Osteoblast (primary cell): ENCODE measurements at regions not wholly inside any gene's neighbourhood (a gene's known extent, or its start where the extent isn't known, plus 50 kb on each side); places are given as distances from the start of the nearest gene placed in this dataset.

Experiments used
- DNase-seq: peaks from one replicate; pipeline ENCODE4 v3.0.0; 2011; ENCODE audit warnings: low spot score, mixed read lengths; ENCODE audit not compliant: insufficient read length; ENCODE audit errors: missing footprints
- H2AFZ ChIP-seq: 2 replicates; pipeline ENCODE4 v1.6.0; 2011; ENCODE audit warnings: mild to moderate bottlenecking, low read length
- H3K27ac ChIP-seq: 2 replicates; pipeline ENCODE4 v1.5.1; 2011; ENCODE audit warnings: mild to moderate bottlenecking, low read depth, low read length, moderate library complexity
- H3K27me3 ChIP-seq: 2 replicates; pipeline ENCODE4 v1.6.0; 2012; ENCODE audit warnings: mild to moderate bottlenecking, control low read depth, inconsistent platforms, low read length, moderate library complexity; ENCODE audit not compliant: insufficient read depth
- H3K36me3 ChIP-seq: 2 replicates; pipeline ENCODE4 v1.5.1; 2011; ENCODE audit warnings: mild to moderate bottlenecking, low read length, control low read depth, moderate library complexity; ENCODE audit not compliant: insufficient read depth
- H3K4me1 ChIP-seq: 2 replicates; pipeline ENCODE4 v1.5.1; 2011; ENCODE audit warnings: mild to moderate bottlenecking, low read length, control low read depth, moderate library complexity; ENCODE audit not compliant: insufficient read depth
- H3K4me2 ChIP-seq: 2 replicates; pipeline ENCODE4 v1.6.0; 2011; ENCODE audit warnings: mild to moderate bottlenecking, low read length; ENCODE audit not compliant: insufficient read depth
- H3K4me3 ChIP-seq: fragments of 200-600 bp; sonication (generic); 3 replicates; pipeline ENCODE4 v1.5.1; 2012; ENCODE audit warnings: mild to moderate bottlenecking, low read length, inconsistent platforms; ENCODE audit not compliant: insufficient read depth
- H3K79me2 ChIP-seq: 2 replicates; pipeline ENCODE4 v1.6.0; 2012; ENCODE audit warnings: mild to moderate bottlenecking, low read length, control low read depth, inconsistent platforms; ENCODE audit not compliant: insufficient read depth
- H3K9me3 ChIP-seq: 2 replicates; pipeline ENCODE4 v1.5.1; 2011; ENCODE audit warnings: low read depth, low read length, control low read depth
- H4K20me1 ChIP-seq: 2 replicates; pipeline ENCODE4 v1.6.0; 2012; ENCODE audit warnings: mild to moderate bottlenecking, low read length, control low read depth; ENCODE audit not compliant: insufficient read depth
- CTCF ChIP-seq: IDR thresholded peaks from 2 replicates; pipeline ENCODE4 v1.5.1; 2011; ENCODE audit warnings: mild to moderate bottlenecking, low read depth, low read length, moderate library complexity; ENCODE audit errors: extremely low read depth

- Histone ChIP-seq H3K36me3 (no peaks in the 10 kb centered on the region), H3K4me1 (peaks cover 44% of the 10 kb centered on the region), H3K4me2 (peak overlapping the region; percentile 9), H3K27ac (peak overlapping the region; percentile 96), H2AFZ (no peak overlapping the region), H3K4me3 (no peak overlapping the region), H3K27me3 (no peaks in the 10 kb centered on the region), H4K20me1 (no peaks in the 10 kb centered on the region), H3K9me3 (no peaks in the 10 kb centered on the region), H3K79me2 (no peaks in the 10 kb centered on the region)
- no peak for TF ChIP-seq CTCF
- DNase-seq, result no peak
Observed at GRCh38 chr10:57694956-57695608, 572.6 kb downstream of the IPMK start.

GRCh38 chr10:57692255-57692980 is 575.3 kb downstream of the IPMK start:
- Histone ChIP-seq H3K4me1 (peaks cover 42% of the 10 kb centered on the region), H3K27ac (peak overlapping the region; percentile 93), H3K79me2 (no peaks in the 10 kb centered on the region), H3K27me3 (no peaks in the 10 kb centered on the region), H3K9me3 (no peaks in the 10 kb centered on the region), H3K36me3 (no peaks in the 10 kb centered on the region), H2AFZ (peak overlapping the region; percentile 63), H3K4me2 (peak overlapping the region; percentile 37), H4K20me1 (no peaks in the 10 kb centered on the region), H3K4me3 (no peak overlapping the region)
- TF ChIP-seq CTCF, result no peak
- DNase-seq, result peak; percentile 19

GRCh38 chr10:57689596-57690297 is 577.9 kb downstream of the IPMK start:
- H3K4me2 ChIP-seq, result no peak overlapping the region
- H3K4me3 ChIP-seq, result no peak overlapping the region
- no peaks in the 10 kb centered on the region for H4K20me1 ChIP-seq
- H3K36me3 ChIP-seq, result no peaks in the 10 kb centered on the region
- peaks cover 22% of the 10 kb centered on the region for H3K4me1 ChIP-seq
- TF ChIP-seq CTCF, result no peak
- no peaks in the 10 kb centered on the region for H3K79me2 ChIP-seq
- H3K27ac ChIP-seq, result no peak overlapping the region
- no peaks in the 10 kb centered on the region for H3K27me3 ChIP-seq
- no peak for DNase-seq
- H3K9me3 ChIP-seq, result no peaks in the 10 kb centered on the region
- H2AFZ ChIP-seq, result no peak overlapping the region

- H3K27ac ChIP-seq, result no peak overlapping the region
- H3K4me2 ChIP-seq, result no peak overlapping the region
- H3K27me3 ChIP-seq, result no peaks in the 10 kb centered on the region
- H4K20me1 ChIP-seq, result no peaks in the 10 kb centered on the region
- H2AFZ ChIP-seq, result no peak overlapping the region
- H3K4me1 ChIP-seq, result no peaks in the 10 kb centered on the region
- H3K4me3 ChIP-seq, result no peak overlapping the region
- TF ChIP-seq CTCF, result no peak
- DNase-seq, result no peak
- H3K9me3 ChIP-seq, result no peaks in the 10 kb centered on the region
- no peaks in the 10 kb centered on the region for H3K36me3 ChIP-seq
- no peaks in the 10 kb centered on the region for H3K79me2 ChIP-seq
Observed at GRCh38 chr10:57679916-57680315, 587.8 kb downstream of the IPMK start.
